ENCODE measurements at regions not wholly inside any gene's neighbourhood (a gene's known extent, or its start where the extent isn't known, plus 50 kb on each side); places are given as distances from the start of the nearest gene placed in this dataset.
"Not testable (repeated sequence)": the region's sequence is repeated elsewhere in the genome, so short reads cannot be mapped to it uniquely, and the experiment has no call there.

- DNase-seq: no peak
These were observed 220.7 kb upstream of the EGLN3 start for GRCh38 chr14:34171431-34172172.

- DNase-seq: no peak
These were observed 220.0 kb upstream of the EGLN3 start for GRCh38 chr14:34170882-34171281.

DNA sequence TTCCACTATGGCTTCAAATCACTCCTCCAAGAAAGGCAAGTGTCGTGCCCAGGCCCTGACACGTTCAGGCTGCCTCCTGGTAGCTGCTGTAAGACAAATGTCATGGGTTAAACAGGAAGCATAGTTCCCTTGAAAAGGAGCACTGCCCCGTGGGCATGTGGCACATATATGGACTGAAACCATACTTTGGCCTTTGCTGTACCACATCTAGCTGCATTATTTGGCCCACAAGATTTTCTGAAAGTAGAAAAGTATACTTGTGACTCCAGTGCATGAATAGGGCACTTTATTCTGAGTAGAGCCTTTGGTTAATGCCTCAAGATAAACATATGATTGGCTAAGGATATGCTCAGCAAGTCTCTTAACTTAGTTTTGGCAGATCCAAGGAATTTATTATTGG, 218.7 kb upstream of the EGLN3 start:
- no peak for DNase-seq

DNA sequence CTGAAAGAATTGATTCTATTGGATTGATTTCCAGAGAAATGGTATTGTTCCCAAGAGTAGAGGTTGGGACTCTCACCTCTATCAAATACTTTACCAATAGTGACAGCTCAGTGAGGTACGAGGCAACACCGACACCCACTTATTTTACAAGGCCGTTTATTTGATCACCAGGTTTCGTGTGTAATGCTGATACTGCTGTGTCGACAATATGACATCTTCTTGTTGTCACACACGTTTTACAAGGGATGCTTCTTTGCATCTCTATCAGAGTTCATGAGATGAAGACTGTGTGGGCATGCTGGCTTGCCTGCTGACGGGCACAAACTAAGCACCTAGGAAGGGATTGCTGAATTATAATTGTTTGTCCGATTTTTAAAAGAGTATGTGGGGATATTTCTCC, 217.8 kb upstream of the EGLN3 start:
- no peak for DNase-seq

DNA sequence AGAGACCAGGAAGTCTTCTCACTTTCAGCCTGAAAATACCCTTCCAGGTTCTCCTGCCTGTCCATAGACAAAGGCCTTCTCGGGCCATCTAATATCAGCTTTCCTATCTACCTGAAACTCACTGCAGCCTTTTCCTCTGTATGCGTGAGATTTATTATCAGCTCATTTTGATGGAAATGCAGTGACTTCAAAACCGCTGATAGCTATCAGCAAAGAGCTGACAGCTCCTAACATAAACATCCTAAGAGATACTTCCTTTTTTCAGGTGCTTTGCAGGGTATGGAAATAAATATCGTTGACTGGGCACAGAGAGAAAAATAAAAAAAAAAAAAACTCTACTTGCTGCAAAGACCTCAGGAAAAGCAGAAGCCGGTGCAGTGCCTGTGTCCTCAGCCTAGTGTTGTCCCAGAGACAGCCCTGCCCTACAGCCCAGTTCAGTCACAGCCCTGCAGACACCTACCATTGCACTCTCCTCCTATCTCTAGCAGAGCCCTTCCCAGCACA, 215.0 kb upstream of the EGLN3 start:
- DNase-seq: no peak

GRCh38 chr14:34164162-34164864, 213.4 kb upstream of the EGLN3 start:
- no peak for DNase-seq

DNA sequence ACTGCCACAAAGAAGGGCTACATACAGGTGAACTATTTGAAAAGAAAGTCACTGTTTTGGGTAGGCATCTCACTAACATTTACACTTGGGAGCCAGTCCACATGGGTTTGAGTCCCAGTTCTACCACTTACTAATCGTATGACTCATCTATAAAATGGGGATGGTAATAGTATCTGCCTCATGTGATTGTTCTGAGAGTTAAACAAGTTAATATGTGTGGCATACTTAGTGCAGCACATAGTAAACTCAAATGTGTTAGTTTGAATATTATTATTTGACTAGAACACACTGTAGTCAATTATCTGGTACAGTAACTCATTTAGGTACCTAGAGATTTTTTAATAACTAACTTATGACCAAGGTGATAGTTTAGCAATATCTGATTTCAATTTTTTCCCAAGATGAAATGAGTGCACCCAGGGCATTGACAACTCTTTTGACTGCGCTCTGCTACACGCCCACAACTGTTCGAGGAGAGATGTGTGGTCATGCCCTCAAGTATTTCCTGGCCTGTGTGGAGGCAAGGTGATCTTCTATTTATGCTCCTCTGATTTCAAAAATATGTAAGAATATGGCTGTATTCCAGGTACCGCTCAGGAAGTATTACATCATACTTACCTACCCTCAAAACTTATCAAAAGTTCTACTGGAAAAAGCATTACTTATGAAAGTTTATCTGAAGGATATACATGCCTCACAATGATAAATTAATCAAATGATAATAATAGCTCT, 210.6 kb upstream of the EGLN3 start:
- no peak for DNase-seq

DNA sequence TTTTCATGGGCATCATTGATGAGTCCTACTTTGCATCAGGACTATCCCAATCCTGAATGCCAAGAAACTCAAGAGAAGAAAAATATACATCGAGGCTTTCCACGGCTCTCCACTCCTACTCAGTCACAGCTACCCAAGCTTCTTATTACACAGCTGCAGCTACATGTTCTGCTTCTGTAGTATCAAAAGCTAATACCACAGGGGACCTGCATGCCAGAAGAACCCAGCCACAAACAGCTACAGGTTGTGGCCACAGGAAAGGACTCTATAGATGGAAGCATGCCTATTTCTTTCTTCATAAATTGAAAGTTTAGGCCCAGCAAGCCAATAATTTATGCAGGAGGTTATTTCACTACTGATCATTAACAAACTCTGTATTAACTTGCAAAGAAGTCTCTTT, 209.7 kb upstream of the EGLN3 start:
- no peak for DNase-seq

DNA sequence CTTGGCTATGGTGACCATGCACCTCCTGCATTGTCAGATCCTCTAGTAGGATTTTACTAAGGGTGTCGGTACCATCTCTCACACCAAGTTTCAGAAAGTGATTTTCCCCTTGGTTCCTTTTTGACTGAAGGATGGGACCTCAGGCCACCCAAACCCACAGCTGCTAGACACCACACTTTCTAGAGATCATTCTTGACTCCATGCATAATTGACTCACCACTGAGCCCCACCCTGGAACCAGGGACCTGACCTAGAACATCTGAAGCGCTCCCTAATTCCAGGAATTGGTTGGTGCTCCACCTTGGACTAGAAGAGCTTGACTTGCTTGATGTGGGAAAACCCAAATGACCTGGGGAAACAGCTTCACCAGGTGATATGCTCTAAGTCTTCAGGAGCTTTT, 206.8 kb upstream of the EGLN3 start:
- DNase-seq: no peak

DNA sequence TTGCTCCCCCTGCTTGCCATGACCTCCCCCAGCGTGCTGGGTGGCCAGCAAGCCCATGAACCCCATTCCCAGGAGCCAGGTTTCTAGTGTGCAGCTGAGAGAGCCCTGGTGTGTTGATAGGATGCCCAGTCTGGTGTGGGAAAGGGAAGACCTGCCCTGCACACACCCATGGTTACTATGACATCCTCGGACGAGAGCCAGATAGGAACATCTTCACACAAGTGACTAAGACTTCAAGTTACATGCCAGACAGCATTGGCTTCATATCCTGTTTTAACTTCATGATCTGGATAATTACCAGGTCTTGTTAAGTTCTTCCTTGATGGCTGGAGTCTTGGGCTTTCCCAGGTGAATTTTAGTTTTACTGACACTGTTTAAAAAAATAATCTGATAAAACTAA, 196.6 kb upstream of the EGLN3 start:
- DNase-seq: no peak

- not testable (repeated sequence) for DNase-seq
These were observed 189.3 kb upstream of the EGLN3 start for GRCh38 chr14:34140127-34140526.

DNA sequence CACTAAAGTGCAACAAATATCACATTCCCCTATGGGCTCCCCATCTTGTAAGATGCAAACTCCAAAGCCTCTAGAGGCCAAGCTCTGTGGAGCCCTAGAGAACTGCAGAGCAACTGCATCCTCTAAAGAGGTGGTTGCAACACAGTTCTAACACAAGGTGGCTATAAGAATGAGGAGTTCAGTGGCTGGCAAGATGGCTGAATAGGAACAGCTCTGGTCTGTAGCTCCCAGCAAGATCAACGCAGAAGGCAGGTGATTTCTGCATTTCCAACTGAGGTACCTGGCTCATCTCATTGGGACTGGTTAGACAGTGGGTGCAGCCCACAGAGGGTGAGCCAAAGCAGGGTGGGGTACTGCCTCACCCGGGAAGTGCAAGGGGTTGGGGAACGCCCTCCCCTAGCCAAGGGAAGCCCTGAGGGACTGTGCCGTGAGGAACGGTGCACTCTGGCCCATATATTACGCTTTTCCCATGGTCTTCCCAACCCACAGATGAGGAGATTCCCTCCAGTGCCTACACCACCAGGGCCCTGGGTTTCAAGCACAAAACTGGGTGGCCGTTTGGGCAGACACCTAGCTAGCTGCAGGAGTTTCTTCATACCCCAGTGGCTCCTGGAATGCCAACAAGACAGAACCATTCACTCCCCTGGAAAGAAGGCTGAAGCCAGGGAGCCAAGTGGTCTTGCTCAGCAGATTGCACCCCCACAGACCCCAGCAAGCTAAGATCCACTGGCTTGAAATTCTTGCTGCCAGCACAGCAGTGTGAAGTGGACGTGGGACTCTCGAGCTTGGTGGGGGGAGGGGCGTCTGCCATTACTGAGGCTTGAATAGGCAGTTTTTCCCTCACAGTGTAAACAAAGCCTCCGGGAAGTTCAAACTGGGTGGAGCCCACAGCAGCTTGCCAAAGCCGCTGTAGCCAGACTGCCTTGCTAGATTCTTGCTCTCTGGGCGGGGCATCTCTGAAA, 188.6 kb upstream of the EGLN3 start:
- not testable (repeated sequence) for DNase-seq

DNA sequence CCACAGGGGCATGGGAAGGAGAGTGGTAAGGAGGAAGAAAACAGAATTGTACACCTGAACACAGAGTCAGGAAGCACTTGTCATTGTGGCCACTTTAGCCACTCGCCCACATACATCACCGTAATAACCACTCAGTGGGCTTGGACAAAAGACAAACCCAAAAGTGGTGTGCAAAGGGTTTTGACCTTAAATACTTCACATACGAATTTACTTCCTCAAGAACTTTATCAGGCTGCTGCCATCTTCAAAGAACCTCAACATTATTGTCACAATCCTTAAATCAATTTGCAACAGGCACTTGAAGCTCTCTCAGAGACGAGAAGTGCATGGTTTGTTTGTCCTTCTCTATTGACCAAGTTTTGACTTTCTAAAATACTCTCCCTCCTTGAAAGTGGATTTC, 187.3 kb upstream of the EGLN3 start:
- DNase-seq: no peak

DNA sequence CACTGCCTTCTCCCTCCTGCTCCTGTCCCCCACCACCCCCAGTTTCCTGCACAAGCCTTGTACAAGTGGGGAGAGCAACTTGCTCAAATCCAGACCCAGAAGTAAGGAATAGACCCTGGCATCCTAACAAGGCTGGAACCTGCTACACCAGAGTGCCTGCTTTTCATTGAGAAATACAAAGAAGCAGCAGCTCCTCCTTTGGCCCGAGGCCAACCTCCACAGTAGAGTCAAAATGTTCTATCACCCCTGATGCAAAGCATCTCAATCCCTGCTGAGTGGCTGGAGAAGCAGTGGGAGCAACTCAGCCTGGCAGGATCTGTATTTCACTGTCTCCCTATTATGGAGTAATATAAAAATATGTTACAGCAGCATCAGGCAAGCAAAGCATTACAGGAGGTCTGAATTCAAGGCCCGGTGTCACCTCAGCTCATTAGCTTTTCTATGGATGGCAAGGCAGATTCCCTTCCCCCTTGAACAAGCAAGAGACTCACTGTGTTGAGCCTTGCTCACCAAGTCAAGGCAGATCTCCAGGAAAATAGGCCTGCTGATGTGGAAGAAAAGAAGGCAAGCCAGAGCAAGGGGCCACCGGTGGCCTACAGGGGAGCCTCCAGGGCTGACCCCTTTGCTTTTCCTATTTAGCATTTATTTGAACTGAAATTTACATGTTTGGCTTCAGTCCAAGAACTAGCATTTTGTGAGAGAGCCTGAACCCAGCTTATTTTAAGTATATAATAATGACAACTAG, 186.3 kb upstream of the EGLN3 start:
- no peak for DNase-seq

GRCh38 chr14:34135492-34135891, 184.6 kb upstream of the EGLN3 start:
- no peak for DNase-seq

- no peak for DNase-seq
These were observed 183.6 kb upstream of the EGLN3 start for GRCh38 chr14:34134484-34134883.

- no peak for DNase-seq
These were observed 179.2 kb upstream of the EGLN3 start for GRCh38 chr14:34129927-34130552.

DNA sequence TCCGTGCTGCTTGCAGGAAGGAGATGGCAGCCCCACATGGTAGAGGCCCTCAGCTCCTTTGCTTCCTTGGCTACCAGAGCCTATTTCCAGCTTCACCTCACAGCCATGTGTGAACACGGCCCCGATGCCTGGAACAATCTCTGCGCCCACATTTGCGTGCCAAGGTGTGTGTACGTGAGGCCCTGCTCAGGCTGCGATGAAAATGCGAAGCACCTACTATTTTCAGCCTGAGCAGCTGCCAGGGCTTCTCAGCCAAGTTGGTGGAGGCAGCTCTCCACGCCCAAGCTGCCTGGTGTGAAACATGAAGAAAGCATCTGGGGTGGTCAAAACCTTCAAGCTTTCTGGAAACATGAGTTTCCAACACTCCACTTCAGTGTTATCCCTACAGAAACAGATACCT, 177.8 kb upstream of the EGLN3 start:
- no peak for DNase-seq

DNA sequence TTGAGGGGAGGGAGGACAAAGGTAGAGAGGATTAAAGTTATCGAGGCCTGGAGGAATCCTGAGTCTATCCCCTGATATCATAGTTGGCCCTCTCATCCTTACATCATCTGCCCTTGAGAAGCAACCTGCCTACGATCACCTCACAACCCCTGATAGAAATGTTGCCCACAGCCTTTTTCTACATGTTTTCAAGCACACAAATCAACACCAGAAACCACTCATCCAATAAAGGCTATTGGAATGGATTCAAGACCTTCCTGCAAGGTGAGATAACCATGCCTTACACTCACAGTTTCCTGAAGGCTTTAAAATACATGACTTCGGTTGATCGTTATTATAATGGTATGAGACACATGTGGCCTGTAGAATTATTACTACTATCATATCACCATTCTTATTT, 175.7 kb upstream of the EGLN3 start:
- DNase-seq: no peak

GRCh38 chr14:34124585-34124984, 173.7 kb upstream of the EGLN3 start:
- no peak for DNase-seq

- no peak for DNase-seq
These were observed 171.8 kb upstream of the EGLN3 start for GRCh38 chr14:34122650-34123049.

Data from T-helper 9 cell (primary cell).